ENCODE measurements at regions not wholly inside any gene's neighbourhood (a gene's known extent, or its start where the extent isn't known, plus 50 kb on each side); places are given as distances from the start of the nearest gene placed in this dataset.

- TF ChIP-seq CTCF (IDR thresholded peaks at IDR 0.05; ENCODE audit: low read depth, low read length), result no peak
- TF ChIP-seq EZH2phosphoT487 (IDR thresholded peaks at IDR 0.05; ENCODE audit: low read depth), result no peak
Observed at GRCh38 chr19:32041681-32042292, 303.6 kb upstream of the ZNF507 start.

Data from OCI-LY3 (cell line).